ENCODE measurements at regions not wholly inside any gene's neighbourhood (a gene's known extent, or its start where the extent isn't known, plus 50 kb on each side); places are given as distances from the start of the nearest gene placed in this dataset.

GRCh38 chr7:96792115-96792514 lies 82.5 kb upstream of the SEM1 start:
- TF ChIP-seq, protein P1, sequence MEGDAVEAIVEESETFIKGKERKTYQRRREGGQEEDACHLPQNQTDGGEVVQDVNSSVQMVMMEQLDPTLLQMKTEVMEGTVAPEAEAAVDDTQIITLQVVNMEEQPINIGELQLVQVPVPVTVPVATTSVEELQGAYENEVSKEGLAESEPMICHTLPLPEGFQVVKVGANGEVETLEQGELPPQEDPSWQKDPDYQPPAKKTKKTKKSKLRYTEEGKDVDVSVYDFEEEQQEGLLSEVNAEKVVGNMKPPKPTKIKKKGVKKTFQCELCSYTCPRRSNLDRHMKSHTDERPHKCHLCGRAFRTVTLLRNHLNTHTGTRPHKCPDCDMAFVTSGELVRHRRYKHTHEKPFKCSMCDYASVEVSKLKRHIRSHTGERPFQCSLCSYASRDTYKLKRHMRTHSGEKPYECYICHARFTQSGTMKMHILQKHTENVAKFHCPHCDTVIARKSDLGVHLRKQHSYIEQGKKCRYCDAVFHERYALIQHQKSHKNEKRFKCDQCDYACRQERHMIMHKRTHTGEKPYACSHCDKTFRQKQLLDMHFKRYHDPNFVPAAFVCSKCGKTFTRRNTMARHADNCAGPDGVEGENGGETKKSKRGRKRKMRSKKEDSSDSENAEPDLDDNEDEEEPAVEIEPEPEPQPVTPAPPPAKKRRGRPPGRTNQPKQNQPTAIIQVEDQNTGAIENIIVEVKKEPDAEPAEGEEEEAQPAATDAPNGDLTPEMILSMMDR (IDR thresholded peaks at IDR 0.05) = no peak
- TF ChIP-seq POLR2A (IDR thresholded peaks at IDR 0.05) = no peak
